Sciatic nerve (tissue), 2 donors: ENCODE measurements at regions not wholly inside any gene's neighbourhood (a gene's known extent, or its start where the extent isn't known, plus 50 kb on each side); places are given as distances from the start of the nearest gene placed in this dataset.

Experiments used
- ATAC-seq: fragments of 200-7000 bp; cut with Tn5 transposase; one replicate; pipeline ENCODE4 v1.9.1; 2020; ENCODE audit warnings: mild to moderate bottlenecking, moderate library complexity
- DNase-seq: peaks from one replicate; pipeline ENCODE4 v3.0.0-alpha.2; 2020; ENCODE audit warnings: low spot score
- intact Hi-C: fragments of 100-400 bp; cut with DNase I; formaldehyde crosslinking; loops from one replicate; pipeline ENCODE4 v1.14.2; 2022
- donor health status: DM: no; HTN: no; CAD: no.
- donor health status: DM: no; HTN: no; CAD: no.

GRCh38 chr7:1331561-1332467 is 99.1 kb downstream of the UNCX start:
- DNase-seq = no peak

GRCh38 chr7:1336509-1336908 is 103.8 kb downstream of the UNCX start:
- intact Hi-C loops = no loop called here
- DNase-seq (no peak), ATAC-seq (no peak)

More at GRCh38 chr7:1331561-1332467, 99.1 kb downstream of the UNCX start:
- ATAC-seq = no peak
- intact Hi-C loops = no loop called here

GRCh38 chr7:1339611-1340010 is 106.9 kb downstream of the UNCX start:
- ATAC-seq (no peak), DNase-seq (no peak)
- intact Hi-C loops = no loop called here

GRCh38 chr7:1340031-1340430 is 107.4 kb downstream of the UNCX start:
- intact Hi-C loops = no loop called here
- no peak for ATAC-seq
- DNase-seq = no peak

GRCh38 chr7:1340461-1341360 is 108.0 kb downstream of the UNCX start:
- DNase-seq (no peak), ATAC-seq (no peak)
- intact Hi-C loops = no loop called here

- DNase-seq (no peak), ATAC-seq (no peak)
- intact Hi-C loops = no loop called here
These were observed 108.9 kb downstream of the UNCX start for GRCh38 chr7:1341361-1342089.

- no peak for ATAC-seq
- no peak for DNase-seq
- intact Hi-C loops = no loop called here
These were observed 109.5 kb downstream of the UNCX start for GRCh38 chr7:1342090-1342640.

GRCh38 chr7:1343551-1343950 is 110.9 kb downstream of the UNCX start:
- intact Hi-C loops = no loop called here
- DNase-seq (no peak), ATAC-seq (no peak)

- intact Hi-C loops = no loop called here
- ATAC-seq (no peak), DNase-seq (no peak)
These were observed 111.7 kb downstream of the UNCX start for GRCh38 chr7:1344421-1344820.

- DNase-seq (no peak), ATAC-seq (no peak)
- intact Hi-C loops = no loop called here
These were observed 112.5 kb downstream of the UNCX start for GRCh38 chr7:1344981-1345701.

- intact Hi-C loops = no loop called here
- ATAC-seq = no peak
- no peak for DNase-seq
These were observed 113.2 kb downstream of the MICALL2 start for GRCh38 chr7:1345796-1346755.

GRCh38 chr7:1346851-1347250 is 112.4 kb downstream of the MICALL2 start:
- ATAC-seq = no peak
- intact Hi-C loops = no loop called here
- DNase-seq = no peak

- DNase-seq (no peak), ATAC-seq (no peak)
- intact Hi-C loops = no loop called here
These were observed 111.0 kb downstream of the MICALL2 start for GRCh38 chr7:1348096-1348822.

- no peak for DNase-seq
- intact Hi-C loops = no loop called here
- ATAC-seq = no peak
These were observed 110.4 kb downstream of the MICALL2 start for GRCh38 chr7:1348823-1349335.

GRCh38 chr7:1349351-1349761 is 109.9 kb downstream of the MICALL2 start:
- intact Hi-C loops = no loop called here
- ATAC-seq (no peak), DNase-seq (no peak)

GRCh38 chr7:1351881-1352625 is 107.2 kb downstream of the MICALL2 start:
- no peak for ATAC-seq
- no peak for DNase-seq
- intact Hi-C loops = loop anchor here (2.0 kb wide), 1 partner anchor 77 kb away; no protein-coding TSS in a partner anchor
